Mesenchymal stem cell (in vitro differentiated cells and primary cell): ENCODE measurements at regions not wholly inside any gene's neighbourhood (a gene's known extent, or its start where the extent isn't known, plus 50 kb on each side); places are given as distances from the start of the nearest gene placed in this dataset.

Experiments
- DNase-seq: peaks from one replicate; pipeline ENCODE4 v3.0.0-alpha.2; 2013
- H2AFZ ChIP-seq: one replicate; pipeline ENCODE4 v1.6.1; 2013; ENCODE audit warnings: low read depth, mild to moderate bottlenecking, control low read depth, inconsistent platforms, low read length, moderate library complexity
- H2AK5ac ChIP-seq: 2 replicates; pipeline ENCODE4 v1.6.1; 2013; ENCODE audit warnings: low read length, moderate library complexity, mild to moderate bottlenecking, inconsistent platforms; ENCODE audit not compliant: severe bottlenecking
- H2BK120ac ChIP-seq: one replicate; pipeline ENCODE4 v1.6.1; 2013; ENCODE audit warnings: low read depth, mild to moderate bottlenecking, inconsistent platforms, low read length, moderate library complexity
- H2BK12ac ChIP-seq, 2 experiments: one replicate each; pipeline ENCODE4 v1.6.1; 2013; ENCODE audit warnings: inconsistent platforms in 2 of 2, low read length in 2 of 2, mild to moderate bottlenecking in 2 of 2, moderate library complexity in 2 of 2, control low read depth in 1 of 2
- H2BK15ac ChIP-seq: one replicate; pipeline ENCODE4 v1.6.1; 2013; ENCODE audit warnings: mild to moderate bottlenecking, low read depth, inconsistent platforms; ENCODE audit not compliant: poor library complexity, severe bottlenecking
- H2BK5ac ChIP-seq: 2 replicates; pipeline ENCODE4 v1.6.1; 2013; ENCODE audit warnings: low read depth, mild to moderate bottlenecking, low read length, control low read depth, inconsistent platforms; ENCODE audit not compliant: poor library complexity, severe bottlenecking
- H3K14ac ChIP-seq, 2 experiments: one replicate each; pipeline ENCODE4 v1.6.1; 2013; ENCODE audit warnings: inconsistent platforms in 2 of 2, low read length in 2 of 2, control low read depth in 1 of 2, mild to moderate bottlenecking in 1 of 2, moderate library complexity in 1 of 2
- H3K18ac ChIP-seq, 2 experiments: one replicate each; pipeline ENCODE4 v1.6.1; 2013; ENCODE audit warnings: inconsistent platforms in 2 of 2, low read length in 2 of 2, control low read depth in 1 of 2, low read depth in 1 of 2, mild to moderate bottlenecking in 1 of 2
- H3K23ac ChIP-seq, 2 experiments: one replicate each; pipeline ENCODE4 v1.6.1; 2013; ENCODE audit warnings: inconsistent platforms in 2 of 2, low read length in 2 of 2, mild to moderate bottlenecking in 2 of 2, moderate library complexity in 2 of 2, control low read depth in 1 of 2
- H3K27ac ChIP-seq: 2 replicates; pipeline ENCODE4 v1.5.1; 2013; ENCODE audit warnings: mild to moderate bottlenecking, moderate library complexity, low read length, control low read depth, inconsistent platforms; ENCODE audit not compliant: poor library complexity, severe bottlenecking
- H3K27me3 ChIP-seq, 2 experiments: 2 replicates each; pipeline versions ENCODE4 v1.6.1 to v1.7.0; 2013; ENCODE audit warnings: low read length in 2 of 2, mild to moderate bottlenecking in 2 of 2, moderate library complexity in 2 of 2, control low read depth in 1 of 2, inconsistent platforms in 1 of 2; ENCODE audit not compliant: control insufficient read depth in 1 of 2, insufficient read depth in 1 of 2
- H3K36me3 ChIP-seq, 2 experiments: 2 replicates each; pipeline versions ENCODE4 v1.6.1 to v1.7.0; 2013; ENCODE audit warnings: low read length in 2 of 2, control low read depth in 1 of 2, inconsistent platforms in 1 of 2, low read depth in 1 of 2, mild to moderate bottlenecking in 1 of 2; ENCODE audit not compliant: insufficient read depth in 2 of 2, control insufficient read depth in 1 of 2
- H3K4ac ChIP-seq, 2 experiments: one replicate each; pipeline ENCODE4 v1.6.1; 2013; ENCODE audit warnings: inconsistent platforms in 2 of 2, low read length in 2 of 2, mild to moderate bottlenecking in 2 of 2, moderate library complexity in 2 of 2, control low read depth in 1 of 2, low read depth in 1 of 2
- H3K4me1 ChIP-seq: 2 replicates; pipeline ENCODE4 v1.6.1; 2013; ENCODE audit warnings: low read depth, low read length, control low read depth; ENCODE audit not compliant: control insufficient read depth, insufficient read depth
- H3K4me2 ChIP-seq: 2 replicates; pipeline ENCODE4 v1.6.1; 2013; ENCODE audit warnings: low read length, mild to moderate bottlenecking, inconsistent platforms; ENCODE audit not compliant: poor library complexity, severe bottlenecking
- H3K4me3 ChIP-seq, 2 experiments: 2 replicates each; pipeline versions ENCODE4 v1.5.1 to v1.7.0; 2013; ENCODE audit warnings: low read length in 2 of 2, mild to moderate bottlenecking in 2 of 2, control low read depth in 1 of 2, low read depth in 1 of 2; ENCODE audit not compliant: insufficient read depth in 1 of 2
- H3K79me1 ChIP-seq: replicated peaks from 2 replicates; pipeline ENCODE4 v1.6.1; 2013; ENCODE audit warnings: mild to moderate bottlenecking, control low read depth, low read length, inconsistent platforms; ENCODE audit not compliant: poor library complexity, severe bottlenecking
- H3K9ac ChIP-seq: 2 replicates; pipeline ENCODE4 v1.7.0; 2013; ENCODE audit warnings: mild to moderate bottlenecking, low read length, moderate library complexity
- H3K9me3 ChIP-seq: 2 replicates; pipeline ENCODE4 v1.7.0; 2013; ENCODE audit warnings: mild to moderate bottlenecking, low read length; ENCODE audit not compliant: control insufficient read depth
- H4K8ac ChIP-seq: one replicate; pipeline ENCODE4 v1.6.1; 2013; ENCODE audit warnings: inconsistent platforms, mild to moderate bottlenecking, low read length, moderate library complexity
- H4K91ac ChIP-seq: one replicate; pipeline ENCODE4 v1.6.1; 2013; ENCODE audit warnings: mild to moderate bottlenecking, low read length, inconsistent platforms
- WGBS: methylation state at CpG from one replicate; pipeline ENCODE4 v1.1.7; 2013; ENCODE audit warnings: mixed read lengths; 5-methylcytosine and 5-hydroxymethylcytosine counted together

GRCh38 chr12:47015381-47015780 is 64.0 kb upstream of the PCED1B start:
- Histone ChIP-seq H2BK12ac (no peak overlapping the region), H3K4me2 (no peak overlapping the region), H3K27me3 (no peaks in the 10 kb centered on the region), H3K79me1 (no peaks in the 10 kb centered on the region), H3K4ac (no peak overlapping the region), H2BK120ac (no peak overlapping the region), H3K9me3 (no peaks in the 10 kb centered on the region), H2BK15ac (no peak overlapping the region), H3K14ac (no peak overlapping the region), H2AK5ac (no peak overlapping the region), H3K9ac (no peak overlapping the region), H3K4me1 (no peaks in the 10 kb centered on the region), H3K36me3 (no peaks in the 10 kb centered on the region), H2AFZ (no peak overlapping the region), H4K91ac (no peak overlapping the region), H3K18ac (no peak overlapping the region), H3K23ac (no peak overlapping the region), H2BK5ac (no peak overlapping the region), H3K4me3 (no peak overlapping the region), H3K27ac (no peak overlapping the region), H4K8ac (no peak overlapping the region)
- no peak for DNase-seq
- WGBS, result 100% methylated on average over 1 of the region's 1 CpG

- Histone ChIP-seq H2AK5ac (no peak overlapping the region), H4K8ac (no peak overlapping the region), H3K36me3 (no peaks in the 10 kb centered on the region), H4K91ac (no peak overlapping the region), H3K4me2 (no peak overlapping the region), H3K18ac (no peak overlapping the region), H2AFZ (no peak overlapping the region), H2BK12ac (no peak overlapping the region), H3K9ac (no peak overlapping the region), H3K4me3 (no peak overlapping the region), H3K27me3 (no peaks in the 10 kb centered on the region), H3K79me1 (no peaks in the 10 kb centered on the region), H3K23ac (no peak overlapping the region), H2BK120ac (no peak overlapping the region), H3K4ac (no peak overlapping the region), H3K9me3 (no peaks in the 10 kb centered on the region), H3K14ac (no peak overlapping the region), H3K27ac (no peak overlapping the region), H2BK15ac (no peak overlapping the region), H2BK5ac (no peak overlapping the region), H3K4me1 (no peaks in the 10 kb centered on the region)
- WGBS, result 95% methylated on average over 5 of the region's 6 CpGs
- DNase-seq, result no peak
Observed at GRCh38 chr12:47017041-47017713, 62.2 kb upstream of the PCED1B start.

GRCh38 chr12:47017901-47018475 is 61.4 kb upstream of the PCED1B start:
- Histone ChIP-seq H3K79me1 (no peaks in the 10 kb centered on the region), H2AK5ac (no peak overlapping the region), H3K4me2 (no peak overlapping the region), H3K36me3 (no peaks in the 10 kb centered on the region), H4K91ac (no peak overlapping the region), H3K23ac (no peak overlapping the region), H3K18ac (peak overlapping the region in 1 of 2 experiments; percentile 66), H2AFZ (no peak overlapping the region), H3K27me3 (no peaks in the 10 kb centered on the region), H4K8ac (no peak overlapping the region), H2BK12ac (no peak overlapping the region), H3K4me3 (no peak overlapping the region), H2BK15ac (no peak overlapping the region), H3K9me3 (no peaks in the 10 kb centered on the region), H3K14ac (no peak overlapping the region), H3K4me1 (no peaks in the 10 kb centered on the region), H2BK5ac (no peak overlapping the region), H3K9ac (no peak overlapping the region), H2BK120ac (no peak overlapping the region), H3K27ac (no peak overlapping the region), H3K4ac (peak overlapping the region in 1 of 2 experiments; percentile 50)
- WGBS, result 91% methylated on average over 2 of the region's 2 CpGs
- no peak for DNase-seq

GRCh38 chr12:47020211-47020821 is 59.1 kb upstream of the PCED1B start:
- Histone ChIP-seq H3K27ac (no peak overlapping the region), H3K4ac (no peak overlapping the region), H2BK5ac (no peak overlapping the region), H3K4me3 (no peak overlapping the region), H3K9ac (no peak overlapping the region), H3K4me2 (no peak overlapping the region), H3K36me3 (no peaks in the 10 kb centered on the region), H2BK120ac (no peak overlapping the region), H3K23ac (no peak overlapping the region), H3K9me3 (no peaks in the 10 kb centered on the region), H3K79me1 (no peaks in the 10 kb centered on the region), H3K18ac (peak overlapping the region; percentile 17 to 18), H2AFZ (no peak overlapping the region), H4K8ac (no peak overlapping the region), H3K27me3 (no peaks in the 10 kb centered on the region), H2BK12ac (peak overlapping the region in 1 of 2 experiments; percentile 87), H2BK15ac (no peak overlapping the region), H4K91ac (no peak overlapping the region), H2AK5ac (no peak overlapping the region), H3K4me1 (no peaks in the 10 kb centered on the region), H3K14ac (peak overlapping the region in 1 of 2 experiments; percentile 44)
- no peak for DNase-seq
- WGBS, result 81% methylated on average over 6 of the region's 7 CpGs
